ENCODE measurements at regions not wholly inside any gene's neighbourhood (a gene's known extent, or its start where the extent isn't known, plus 50 kb on each side); places are given as distances from the start of the nearest gene placed in this dataset.

GRCh38 chr1:198846556-198846955 lies 207.7 kb downstream of the PTPRC start:
- POLR2A ChIA-PET, result no interaction called here
- no peak overlapping the region for H3K27ac ChIP-seq (ENCODE audit: low read length)
- intact Hi-C loops (cut with micrococcal nuclease; ENCODE audit: unreplicated experiment) (no loop called here), in situ Hi-C loops (cut with HindIII; ENCODE audit: low pct_unique_long_range_greater_than_20kb, low sequenced_read_pairs) (no loop called here)
- CTCF ChIA-PET, result no interaction called here
- no peaks in the 10 kb centered on the region for H3K36me3 ChIP-seq (ENCODE audit: control insufficient read depth, insufficient read depth, low read length)
- no TSS peak for BruUV-seq (replicated peaks)
- DNase-seq (ENCODE audit: low read depth, low spot score) (no peak), ATAC-seq (no peak)
- no peaks in the 10 kb centered on the region for H3K27me3 ChIP-seq (ENCODE audit: control insufficient read depth, insufficient read depth, low read length)
- H3K4me3 ChIP-seq (ENCODE audit: low read depth in 2 of 2, low read length in 2 of 2), result no peak overlapping the region
- H3K9me3 ChIP-seq (ENCODE audit: control insufficient read depth, insufficient read depth, low read depth, low read length), result no peaks in the 10 kb centered on the region
- H3K4me1 ChIP-seq (ENCODE audit: control insufficient read depth, insufficient read depth, low read length), result no peaks in the 10 kb centered on the region
- no peak for TF ChIP-seq CTCF (IDR thresholded peaks at IDR 0.05)
- no peak for TF ChIP-seq TCF7L2 (IDR thresholded peaks at IDR 0.05; ENCODE audit: low read depth, low read length)
- no peak for TF ChIP-seq SIN3A (IDR thresholded peaks at IDR 0.05; ENCODE audit: borderline replicate concordance, insufficient read depth, low read depth, low read length)
- no peak for TF ChIP-seq REST (IDR thresholded peaks at IDR 0.05; ENCODE audit: insufficient read depth in 1 of 2, low read depth in 2 of 2, low read length in 1 of 2)
- no peak for TF ChIP-seq POLR2AphosphoS5 (IDR thresholded peaks at IDR 0.05; ENCODE audit: low read depth, low read length)

GRCh38 chr1:198848206-198848605 lies 209.4 kb downstream of the PTPRC start:
- no peak for DNase-seq (ENCODE audit: low read depth, low spot score)
- no peak for ATAC-seq
- ChIA-PET POLR2A (no interaction called here), CTCF (no interaction called here)
- Histone ChIP-seq H3K36me3 (ENCODE audit: control insufficient read depth, insufficient read depth, low read length) (no peaks in the 10 kb centered on the region), H3K27ac (ENCODE audit: low read length) (no peak overlapping the region), H3K4me1 (ENCODE audit: control insufficient read depth, insufficient read depth, low read length) (no peaks in the 10 kb centered on the region), H3K9me3 (ENCODE audit: control insufficient read depth, insufficient read depth, low read depth, low read length) (no peaks in the 10 kb centered on the region), H3K4me3 (ENCODE audit: low read depth in 2 of 2, low read length in 2 of 2) (no peak overlapping the region), H3K27me3 (ENCODE audit: control insufficient read depth, insufficient read depth, low read length) (no peaks in the 10 kb centered on the region)
- no TSS peak for BruUV-seq (replicated peaks)
- intact Hi-C loops (cut with micrococcal nuclease; ENCODE audit: unreplicated experiment) (no loop called here), in situ Hi-C loops (cut with HindIII; ENCODE audit: low pct_unique_long_range_greater_than_20kb, low sequenced_read_pairs) (no loop called here)
- TF ChIP-seq REST (IDR thresholded peaks at IDR 0.05; ENCODE audit: insufficient read depth in 1 of 2, low read depth in 2 of 2, low read length in 1 of 2) (no peak), TCF7L2 (IDR thresholded peaks at IDR 0.05; ENCODE audit: low read depth, low read length) (no peak), CTCF (IDR thresholded peaks at IDR 0.05) (no peak), POLR2AphosphoS5 (IDR thresholded peaks at IDR 0.05; ENCODE audit: low read depth, low read length) (no peak), SIN3A (IDR thresholded peaks at IDR 0.05; ENCODE audit: borderline replicate concordance, insufficient read depth, low read depth, low read length) (no peak)
